ENCODE measurements at regions not wholly inside any gene's neighbourhood (a gene's known extent, or its start where the extent isn't known, plus 50 kb on each side); places are given as distances from the start of the nearest gene placed in this dataset.

- no peak for TF ChIP-seq YY1 (IDR thresholded peaks at IDR 0.05; ENCODE audit: low read depth)
- TF ChIP-seq MAX (IDR thresholded peaks at IDR 0.05), result no peak
- no peak for TF ChIP-seq CEBPB (IDR thresholded peaks at IDR 0.05)
- TF ChIP-seq RAD21 (IDR thresholded peaks at IDR 0.05; ENCODE audit: low read depth), result no peak
- TF ChIP-seq NFIC (IDR thresholded peaks at IDR 0.05), result no peak
- TF ChIP-seq USF1 (IDR thresholded peaks at IDR 0.05), result no peak
- no peak for TF ChIP-seq REST (IDR thresholded peaks at IDR 0.05; ENCODE audit: low read depth)
- no peak for TF ChIP-seq TCF12 (IDR thresholded peaks at IDR 0.05; ENCODE audit: low read depth)
- TF ChIP-seq EP300 (IDR thresholded peaks at IDR 0.05; ENCODE audit: borderline replicate concordance), result no peak
- TF ChIP-seq CREB1 (IDR thresholded peaks at IDR 0.05; ENCODE audit: low read depth), result no peak
- TF ChIP-seq ZBTB7A (IDR thresholded peaks at IDR 0.05; ENCODE audit: low read depth), result no peak
- no peak for TF ChIP-seq EGR1 (IDR thresholded peaks at IDR 0.05)
- TF ChIP-seq TEAD4 (IDR thresholded peaks at IDR 0.05), result no peak
Measured at GRCh38 chr2:136055929-136056688, 61.8 kb downstream of the CXCR4 start.

- TF ChIP-seq TCF12 (IDR thresholded peaks at IDR 0.05; ENCODE audit: low read depth) (no peak), EGR1 (IDR thresholded peaks at IDR 0.05) (no peak), YY1 (IDR thresholded peaks at IDR 0.05; ENCODE audit: low read depth) (no peak), MAX (IDR thresholded peaks at IDR 0.05) (no peak), TAF1 (IDR thresholded peaks at IDR 0.05; ENCODE audit: low read depth) (no peak), CREB1 (IDR thresholded peaks at IDR 0.05; ENCODE audit: low read depth) (no peak), FOXM1 (IDR thresholded peaks at IDR 0.05; ENCODE audit: borderline replicate concordance, low read depth) (no peak), ZBTB7A (IDR thresholded peaks at IDR 0.05; ENCODE audit: low read depth) (no peak), NFIC (IDR thresholded peaks at IDR 0.05) (no peak)
Measured at GRCh38 chr2:136054856-136055255, 63.1 kb downstream of the CXCR4 start.

- TF ChIP-seq ZBTB7A (IDR thresholded peaks at IDR 0.05; ENCODE audit: low read depth) (no peak), CREB1 (IDR thresholded peaks at IDR 0.05; ENCODE audit: low read depth) (no peak), FOXM1 (IDR thresholded peaks at IDR 0.05; ENCODE audit: borderline replicate concordance, low read depth) (no peak), REST (IDR thresholded peaks at IDR 0.05; ENCODE audit: low read depth) (no peak), CEBPB (IDR thresholded peaks at IDR 0.05) (no peak), TAF1 (IDR thresholded peaks at IDR 0.05; ENCODE audit: low read depth) (no peak), EGR1 (IDR thresholded peaks at IDR 0.05) (no peak), TCF12 (IDR thresholded peaks at IDR 0.05; ENCODE audit: low read depth) (no peak), RAD21 (IDR thresholded peaks at IDR 0.05; ENCODE audit: low read depth) (no peak), EP300 (IDR thresholded peaks at IDR 0.05; ENCODE audit: borderline replicate concordance) (no peak), NFIC (IDR thresholded peaks at IDR 0.05) (no peak), YY1 (IDR thresholded peaks at IDR 0.05; ENCODE audit: low read depth) (no peak), MAX (IDR thresholded peaks at IDR 0.05) (no peak), USF1 (IDR thresholded peaks at IDR 0.05) (no peak)
Measured at GRCh38 chr2:136052369-136053362, 65.3 kb downstream of the CXCR4 start.

GRCh38 chr2:136051725-136052048 lies 66.3 kb upstream of the DARS1 start:
- TF ChIP-seq NFIC (IDR thresholded peaks at IDR 0.05), result no peak
- TF ChIP-seq FOXM1 (IDR thresholded peaks at IDR 0.05; ENCODE audit: borderline replicate concordance, low read depth), result no peak
- no peak for TF ChIP-seq TEAD4 (IDR thresholded peaks at IDR 0.05)
- no peak for TF ChIP-seq TAF1 (IDR thresholded peaks at IDR 0.05; ENCODE audit: low read depth)
- TF ChIP-seq CREB1 (IDR thresholded peaks at IDR 0.05; ENCODE audit: low read depth), result no peak
- no peak for TF ChIP-seq CEBPB (IDR thresholded peaks at IDR 0.05)
- no peak for TF ChIP-seq TCF12 (IDR thresholded peaks at IDR 0.05; ENCODE audit: low read depth)

All from Ishikawa (cell line).